IMR-90 (cell line): ENCODE measurements at regions not wholly inside any gene's neighbourhood (a gene's known extent, or its start where the extent isn't known, plus 50 kb on each side); places are given as distances from the start of the nearest gene placed in this dataset.
"Not testable (repeated sequence)": the region's sequence is repeated elsewhere in the genome, so short reads cannot be mapped to it uniquely, and the experiment has no call there.

Experiments
- ATAC-seq: fragments of 200-7000 bp; cut with Tn5 transposase; 2 replicates; pipeline ENCODE4 v1.9.1; 2020; ENCODE audit warnings: low read depth, mild to moderate bottlenecking, moderate library complexity
- BruUV-seq: library from RNA; stranded (reverse); fragments of 400-500 nt; replicated peaks from 2 replicates; lab custom pipeline; 2021; lab: Mats Ljungman, UMichigan
- CTCF ChIA-PET: fragments of 300-600 bp; formaldehyde crosslinking; extraction: SDS; loops from one replicate; lab custom pipeline; 2021; ENCODE audit warnings: antibody characterized with exemption; lab: Yijun Ruan, JAX
- POLR2A ChIA-PET: fragments of 300-600 bp; sonication (Branson Sonifier 250); formaldehyde crosslinking; loops from one replicate; lab custom pipeline; 2022; ENCODE audit warnings: antibody characterized with exemption; ENCODE audit not compliant: unreplicated experiment; lab: Charles Lee
- DNase-seq: peaks from one replicate; pipeline ENCODE4 v3.0.0; 2013
- H2AFZ ChIP-seq: replicated peaks from 2 replicates; pipeline ENCODE3; 2013; ENCODE audit warnings: low read length, mild to moderate bottlenecking; ENCODE audit not compliant: poor library complexity
- H2AK5ac ChIP-seq: 2 replicates; pipeline ENCODE4 v1.6.1; 2013; ENCODE audit warnings: low read depth, low read length, inconsistent platforms
- H2AK9ac ChIP-seq: replicated peaks from 2 replicates; pipeline ENCODE3; 2013; ENCODE audit warnings: mild to moderate bottlenecking, low read depth, low read length, moderate library complexity; ENCODE audit not compliant: poor library complexity
- H2BK120ac ChIP-seq: 2 replicates; pipeline ENCODE4 v1.6.1; 2013; ENCODE audit warnings: low read depth, low read length, inconsistent platforms
- H2BK15ac ChIP-seq: 3 replicates; pipeline ENCODE4 v1.6.1; 2013; ENCODE audit warnings: low read depth, low read length, inconsistent platforms
- H2BK20ac ChIP-seq: 2 replicates; pipeline ENCODE4 v1.6.1; 2013; ENCODE audit warnings: low read depth, mild to moderate bottlenecking, inconsistent platforms, low read length, moderate library complexity
- H2BK5ac ChIP-seq: 2 replicates; pipeline ENCODE4 v1.6.1; 2013; ENCODE audit warnings: mild to moderate bottlenecking, low read depth, low read length, inconsistent platforms; ENCODE audit not compliant: poor library complexity, severe bottlenecking
- H3K14ac ChIP-seq: replicated peaks from 2 replicates; pipeline ENCODE4 v1.6.1; 2013; ENCODE audit warnings: low read depth, low read length, inconsistent platforms
- H3K18ac ChIP-seq: 2 replicates; pipeline ENCODE4 v1.6.1; 2013; ENCODE audit warnings: low read depth, low read length, control low read depth
- H3K23ac ChIP-seq: 2 replicates; pipeline ENCODE4 v1.6.1; 2013; ENCODE audit warnings: low read depth, low read length, inconsistent platforms
- H3K27ac ChIP-seq: 2 replicates; pipeline ENCODE4 v1.5.1; 2013; ENCODE audit warnings: mild to moderate bottlenecking, control low read depth, low read length; ENCODE audit not compliant: insufficient read depth
- H3K27me3 ChIP-seq: 2 replicates; pipeline ENCODE4 v1.6.1; 2013; ENCODE audit warnings: low read length; ENCODE audit not compliant: control insufficient read depth, insufficient read depth
- H3K36me3 ChIP-seq: 2 replicates; pipeline ENCODE4 v1.6.1; 2013; ENCODE audit warnings: low read length, mixed read lengths; ENCODE audit not compliant: control insufficient read depth, insufficient read depth
- H3K4ac ChIP-seq: 2 replicates; pipeline ENCODE4 v1.6.1; 2013; ENCODE audit warnings: low read depth, low read length, inconsistent platforms
- H3K4me1 ChIP-seq: 2 replicates; pipeline ENCODE4 v1.6.1; 2013; ENCODE audit warnings: low read length, mixed read lengths; ENCODE audit not compliant: control insufficient read depth, insufficient read depth
- H3K4me2 ChIP-seq: 2 replicates; pipeline ENCODE4 v1.6.1; 2013; ENCODE audit warnings: low read depth, mild to moderate bottlenecking, control low read depth, low read length, moderate library complexity
- H3K4me3 ChIP-seq: 2 replicates; pipeline ENCODE4 v1.5.1; 2013; ENCODE audit warnings: low read depth, mild to moderate bottlenecking, control low read depth, low read length, moderate library complexity; ENCODE audit not compliant: insufficient read depth
- H3K56ac ChIP-seq: 2 replicates; pipeline ENCODE4 v1.6.1; 2013; ENCODE audit warnings: low read length, inconsistent platforms; ENCODE audit not compliant: insufficient read depth; ENCODE audit errors: extremely low read depth
- H3K79me1 ChIP-seq, 2 experiments: 2 replicates each; pipeline ENCODE4 v1.6.1; 2013; ENCODE audit warnings: low read length in 2 of 2, inconsistent platforms in 1 of 2, low read depth in 1 of 2
- H3K9ac ChIP-seq: 2 replicates; pipeline ENCODE4 v1.6.1; 2013; ENCODE audit warnings: low read depth, low read length, control low read depth
- H3K9me1 ChIP-seq: 2 replicates; pipeline ENCODE4 v1.6.1; 2013; ENCODE audit warnings: low read length, inconsistent platforms; ENCODE audit not compliant: insufficient read depth
- H3K9me3 ChIP-seq: 2 replicates; pipeline ENCODE4 v1.6.1; 2013; ENCODE audit warnings: low read length; ENCODE audit not compliant: control insufficient read depth, insufficient read depth
- H4K20me1 ChIP-seq: 2 replicates; pipeline ENCODE4 v1.6.1; 2013; ENCODE audit warnings: low read length, inconsistent platforms; ENCODE audit not compliant: insufficient read depth
- H4K5ac ChIP-seq: 2 replicates; pipeline ENCODE4 v1.6.1; 2013; ENCODE audit warnings: mild to moderate bottlenecking, low read depth, low read length, control low read depth
- H4K8ac ChIP-seq, 2 experiments: 2 replicates each; pipeline ENCODE4 v1.6.1; 2013; ENCODE audit warnings: low read depth in 2 of 2, low read length in 2 of 2, control low read depth in 1 of 2, inconsistent platforms in 1 of 2
- H4K91ac ChIP-seq: 2 replicates; pipeline ENCODE4 v1.6.1; 2013; ENCODE audit warnings: low read depth, low read length, inconsistent platforms; ENCODE audit not compliant: insufficient read depth
- BHLHE40 ChIP-seq: fragments of 150-350 bp; IDR thresholded peaks from 2 replicates; pipeline ENCODE4 v1.6.1; 2016; ENCODE audit warnings: mild to moderate bottlenecking, low read depth, low read length
- CHD1 ChIP-seq: IDR thresholded peaks from 2 replicates; pipeline ENCODE4 v1.6.1; 2012; ENCODE audit warnings: low read depth, low read length, improper control_type of control experiment
- CTCF ChIP-seq: conservative IDR thresholded peaks from 2 replicates; pipeline ENCODE4 v1.5.1; 2012; ENCODE audit warnings: mild to moderate bottlenecking, low read depth, low read length, improper control_type of control experiment
- MAFK ChIP-seq: IDR thresholded peaks from 2 replicates; pipeline ENCODE4 v1.6.1; 2012; ENCODE audit warnings: low read depth, low read length, improper control_type of control experiment
- MXI1 ChIP-seq: IDR thresholded peaks from 2 replicates; pipeline ENCODE4 v1.6.1; 2012; ENCODE audit warnings: low read depth, mild to moderate bottlenecking, low read length, moderate library complexity, borderline replicate concordance
- POLR2A ChIP-seq: IDR thresholded peaks from 2 replicates; pipeline ENCODE4 v1.6.1; 2012; ENCODE audit warnings: mild to moderate bottlenecking, low read depth, low read length
- RFX5 ChIP-seq: IDR thresholded peaks from 2 replicates; pipeline ENCODE4 v1.8.0; 2012; ENCODE audit warnings: low read depth, mild to moderate bottlenecking, low read length, moderate library complexity
- SMC3 ChIP-seq: fragments of 150-350 bp; IDR thresholded peaks from 2 replicates; pipeline ENCODE4 v1.6.1; 2016; ENCODE audit warnings: low read depth, mild to moderate bottlenecking, antibody characterized with exemption, low read length, moderate library complexity
- WGBS, 2 experiments: methylation state at CpG; one replicate each; pipeline versions ENCODE4 v1.1.5 to v1.1.7; 2013; ENCODE audit warnings: missing lambda C conversion rate in 2 of 2; ENCODE audit not compliant: insufficient read length in 1 of 2; ENCODE audit errors: extremely low coverage in 2 of 2; 5-methylcytosine and 5-hydroxymethylcytosine counted together
- dilution Hi-C: fragments of 300-500 bp; cut with HindIII; formaldehyde crosslinking; loops from one replicate; pipeline ENCODE4 v1.14.3; 2018; ENCODE audit warnings: low sequenced_read_pairs; ENCODE audit not compliant: unreplicated experiment
- in situ Hi-C: fragments of 300-500 bp; cut with MboI; formaldehyde crosslinking; loops from 3 replicates; pipeline ENCODE4 v1.14.3; 2019; ENCODE audit warnings: low sequenced_read_pairs, inconsistent platforms, mixed read lengths
- intact Hi-C: fragments of 100-400 bp; cut with micrococcal nuclease; formaldehyde crosslinking; loops from 2 replicates; pipeline ENCODE4 v1.10.0; 2022
- TF ChIP-seq, protein P1 (sequence below): fragments of 150-350 bp; IDR thresholded peaks from 2 replicates; pipeline ENCODE4 v1.6.1; 2017; ENCODE audit warnings: mild to moderate bottlenecking, antibody characterized with exemption, low read length, low read depth

DNA sequence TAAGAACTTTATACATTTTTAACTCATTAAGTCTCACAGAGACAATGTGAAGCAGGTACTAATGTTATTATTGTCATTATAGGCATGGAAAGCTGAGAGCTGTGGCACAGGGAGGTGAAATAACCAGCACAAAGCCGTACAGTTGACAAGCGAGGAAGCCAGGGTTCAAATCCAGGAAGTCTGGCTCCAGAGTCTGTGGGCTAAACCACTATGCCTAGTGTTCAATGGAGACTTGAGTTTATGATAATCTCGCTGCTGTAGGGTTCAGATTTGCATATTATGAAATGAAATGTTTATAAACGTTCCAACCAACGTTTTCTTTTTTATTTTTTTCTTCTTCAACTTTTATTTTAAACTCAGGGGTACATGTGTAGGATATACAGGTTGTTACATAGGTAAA, 60.0 kb downstream of the CHST2 start:
- Histone ChIP-seq H3K9me1 (no peaks in the 10 kb centered on the region), H4K91ac (no peak overlapping the region), H4K5ac (no peak overlapping the region), H2AFZ (no peak overlapping the region), H3K27me3 (no peaks in the 10 kb centered on the region; the same call in 1 of the 2 replicates), H3K23ac (no peak overlapping the region), H2BK5ac (no peak overlapping the region), H3K9ac (no peak overlapping the region), H2BK20ac (no peak overlapping the region), H3K18ac (no peak overlapping the region), H3K9me3 (no peaks in the 10 kb centered on the region), H3K36me3 (no peaks in the 10 kb centered on the region), H3K14ac (no peak overlapping the region), H2AK9ac (no peak overlapping the region), H2AK5ac (no peak overlapping the region), H3K4ac (no peak overlapping the region), H3K4me2 (no peak overlapping the region), H2BK15ac (no peak overlapping the region), H3K4me1 (no peaks in the 10 kb centered on the region), H2BK120ac (no peak overlapping the region), H4K20me1 (no peaks in the 10 kb centered on the region), H3K4me3 (no peak overlapping the region), H3K79me1 (no peaks in the 10 kb centered on the region), H4K8ac (no peak overlapping the region), H3K27ac (no peak overlapping the region), H3K56ac (no peak overlapping the region)
- ATAC-seq (no peak), DNase-seq (no peak)
- CTCF ChIA-PET: no interaction called here
- dilution Hi-C loops (no loop called here), in situ Hi-C loops (no loop called here), intact Hi-C loops (no loop called here)
- no CpG with 5 or more reads among the region's 5 CpGs for WGBS, 2 experiments
- POLR2A ChIA-PET: no interaction called here
- no peak for TF ChIP-seq RFX5
- no peak for TF ChIP-seq SMC3
- no peak for TF ChIP-seq BHLHE40
- TF ChIP-seq MAFK: no peak
- no peak for TF ChIP-seq MXI1
- TF ChIP-seq CTCF: no peak
- TF ChIP-seq POLR2A: no peak
- no peak for TF ChIP-seq CHD1
- TF ChIP-seq, protein P1, sequence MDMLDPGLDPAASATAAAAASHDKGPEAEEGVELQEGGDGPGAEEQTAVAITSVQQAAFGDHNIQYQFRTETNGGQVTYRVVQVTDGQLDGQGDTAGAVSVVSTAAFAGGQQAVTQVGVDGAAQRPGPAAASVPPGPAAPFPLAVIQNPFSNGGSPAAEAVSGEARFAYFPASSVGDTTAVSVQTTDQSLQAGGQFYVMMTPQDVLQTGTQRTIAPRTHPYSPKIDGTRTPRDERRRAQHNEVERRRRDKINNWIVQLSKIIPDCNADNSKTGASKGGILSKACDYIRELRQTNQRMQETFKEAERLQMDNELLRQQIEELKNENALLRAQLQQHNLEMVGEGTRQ: no peak
- no TSS peak for BruUV-seq

- H3K9ac ChIP-seq, H3K9me1 ChIP-seq, ATAC-seq, H2BK15ac ChIP-seq, H4K20me1 ChIP-seq, H2BK20ac ChIP-seq, dilution Hi-C loops, H4K8ac ChIP-seq, H3K79me1 ChIP-seq, H3K9me3 ChIP-seq, CTCF ChIA-PET, H4K5ac ChIP-seq, H3K18ac ChIP-seq, in situ Hi-C loops, POLR2A ChIA-PET, H3K27me3 ChIP-seq, H3K4me2 ChIP-seq, DNase-seq, H3K4me3 ChIP-seq, intact Hi-C loops, H3K27ac ChIP-seq, H4K91ac ChIP-seq, H2AK9ac ChIP-seq, H3K56ac ChIP-seq, H3K23ac ChIP-seq, H2BK120ac ChIP-seq, H3K14ac ChIP-seq, H3K36me3 ChIP-seq, H3K4me1 ChIP-seq, H2AK5ac ChIP-seq, BruUV-seq, H3K4ac ChIP-seq, H2AFZ ChIP-seq, H2BK5ac ChIP-seq: not testable (repeated sequence)
- WGBS, 2 experiments: no CpG with 5 or more reads among the region's 2 CpGs
Observed at GRCh38 chr3:143180860-143181259, 61.3 kb downstream of the CHST2 start.
